Panc1 (cell line): ENCODE measurements at regions not wholly inside any gene's neighbourhood (a gene's known extent, or its start where the extent isn't known, plus 50 kb on each side); places are given as distances from the start of the nearest gene placed in this dataset.

Experiments
- ATAC-seq: fragments of 200-7000 bp; cut with Tn5 transposase; 2 replicates; pipeline ENCODE4 v1.9.1; 2020; ENCODE audit warnings: mild to moderate bottlenecking, moderate library complexity
- BruUV-seq: library from RNA; stranded (reverse); fragments of 400-500 nt; replicated peaks from 2 replicates; lab custom pipeline; 2021; lab: Mats Ljungman, UMichigan
- CTCF ChIA-PET: fragments of 300-600 bp; sonication (Branson Sonifier 250); formaldehyde crosslinking; loops from one replicate; lab custom pipeline; 2022; ENCODE audit warnings: antibody characterized with exemption; lab: Charles Lee
- POLR2A ChIA-PET: fragments of 300-600 bp; sonication (Branson Sonifier 250); formaldehyde crosslinking; loops from one replicate; lab custom pipeline; 2022; ENCODE audit warnings: antibody characterized with exemption; lab: Charles Lee
- DNase-seq: peaks from one replicate; pipeline ENCODE4 v3.0.0-alpha.2; 2010; ENCODE audit warnings: low read depth, low spot score
- H3K27ac ChIP-seq: 2 replicates; pipeline ENCODE4 v1.5.1; 2011; ENCODE audit warnings: mild to moderate bottlenecking, low read length, inconsistent platforms
- H3K27me3 ChIP-seq: fragments of 200-500 bp; sonication (Bioruptor generic); 2 replicates; pipeline ENCODE4 v1.6.0; 2014; ENCODE audit warnings: low read length, inconsistent platforms; ENCODE audit not compliant: control insufficient read depth, insufficient read depth
- H3K36me3 ChIP-seq: fragments of 200-500 bp; sonication (Bioruptor generic); 2 replicates; pipeline ENCODE4 v1.5.1; 2014; ENCODE audit warnings: inconsistent platforms, mild to moderate bottlenecking, low read length, moderate library complexity; ENCODE audit not compliant: control insufficient read depth, insufficient read depth
- H3K4me1 ChIP-seq: 2 replicates; pipeline ENCODE4 v1.5.1; 2011; ENCODE audit warnings: inconsistent platforms, mild to moderate bottlenecking, low read length, moderate library complexity; ENCODE audit not compliant: control insufficient read depth, insufficient read depth
- H3K4me3 ChIP-seq, 2 experiments: 2 replicates each; pipeline ENCODE4 v1.5.1; 2011 to 2012; ENCODE audit warnings: low read depth in 2 of 2, low read length in 2 of 2, mild to moderate bottlenecking in 2 of 2, inconsistent platforms in 1 of 2, moderate library complexity in 1 of 2
- H3K9me3 ChIP-seq: fragments of 200-500 bp; sonication (Bioruptor generic); 2 replicates; pipeline ENCODE4 v1.5.1; 2014; ENCODE audit warnings: low read depth, mild to moderate bottlenecking, inconsistent platforms, low read length, moderate library complexity; ENCODE audit not compliant: control insufficient read depth, insufficient read depth
- CTCF ChIP-seq: fragments of 450-650 bp; IDR thresholded peaks from 2 replicates; pipeline ENCODE4 v1.5.1; 2017; ENCODE audit warnings: mild to moderate bottlenecking
- POLR2AphosphoS5 ChIP-seq: IDR thresholded peaks from 2 replicates; pipeline ENCODE4 v1.6.1; 2012; ENCODE audit warnings: mild to moderate bottlenecking, low read depth, low read length, moderate library complexity
- REST ChIP-seq, 2 experiments: IDR thresholded peaks; 2 replicates each; pipeline ENCODE4 v1.6.1; 2011 to 2012; ENCODE audit warnings: low read depth in 2 of 2, control low read depth in 1 of 2, low read length in 1 of 2, mild to moderate bottlenecking in 1 of 2, moderate library complexity in 1 of 2; ENCODE audit not compliant: insufficient read depth in 1 of 2
- SIN3A ChIP-seq: IDR thresholded peaks from 2 replicates; pipeline ENCODE4 v1.6.1; 2012; ENCODE audit warnings: low read depth, mild to moderate bottlenecking, low read length, moderate library complexity, borderline replicate concordance; ENCODE audit not compliant: insufficient read depth
- TCF7L2 ChIP-seq: IDR thresholded peaks from 2 replicates; pipeline ENCODE4 v1.6.1; 2011; ENCODE audit warnings: mild to moderate bottlenecking, low read depth, low read length, inconsistent platforms
- in situ Hi-C: cut with HindIII; loops from 2 replicates; pipeline ENCODE4 v1.10.0; 2016; ENCODE audit warnings: low sequenced_read_pairs, low pct_unique_long_range_greater_than_20kb
- intact Hi-C: fragments of 100-400 bp; cut with micrococcal nuclease; formaldehyde crosslinking; loops from one replicate; pipeline ENCODE4 v1.10.0; 2022; ENCODE audit not compliant: unreplicated experiment

GRCh38 chr18:78416853-78417252 is 562.8 kb upstream of the SALL3 start:
- no peaks in the 10 kb centered on the region for H3K4me1 ChIP-seq
- BruUV-seq, result no TSS peak

GRCh38 chr18:78418379-78418778 is 561.2 kb upstream of the SALL3 start:
- intact Hi-C loops, result no loop called here
- Histone ChIP-seq H3K27ac (no peak overlapping the region), H3K9me3 (no peaks in the 10 kb centered on the region), H3K36me3 (no peaks in the 10 kb centered on the region), H3K27me3 (peaks cover 2% of the 10 kb centered on the region; the same call in 1 of the 2 replicates), H3K4me1 (no peaks in the 10 kb centered on the region), H3K4me3 (no peak overlapping the region)
- no peak for ATAC-seq
- in situ Hi-C loops, result no loop called here
- CTCF ChIA-PET, result no interaction called here
- no peak for TF ChIP-seq REST (IDR thresholded peaks at IDR 0.05; ENCODE audit: insufficient read depth in 1 of 2, low read depth in 2 of 2, low read length in 1 of 2)
- TF ChIP-seq SIN3A, result no peak
- TF ChIP-seq POLR2AphosphoS5, result no peak
- no peak for TF ChIP-seq TCF7L2
- TF ChIP-seq CTCF, result no peak
- POLR2A ChIA-PET, result no interaction called here
- no peak for DNase-seq
- BruUV-seq, result no TSS peak

More at GRCh38 chr18:78416853-78417252, 562.8 kb upstream of the SALL3 start:
- Histone ChIP-seq H3K9me3 (no peaks in the 10 kb centered on the region), H3K36me3 (no peaks in the 10 kb centered on the region), H3K27ac (no peak overlapping the region), H3K4me3 (no peak overlapping the region), H3K27me3 (peaks cover 5% of the 10 kb centered on the region; the same call in 1 of the 2 replicates)
- ChIA-PET POLR2A (no interaction called here), CTCF (no interaction called here)
- no peak for ATAC-seq
- in situ Hi-C loops, result no loop called here
- TF ChIP-seq REST (IDR thresholded peaks at IDR 0.05; ENCODE audit: insufficient read depth in 1 of 2, low read depth in 2 of 2, low read length in 1 of 2) (no peak), SIN3A (no peak), TCF7L2 (no peak), CTCF (no peak), POLR2AphosphoS5 (no peak)
- DNase-seq, result no peak
- intact Hi-C loops, result no loop called here
